Fibroblast of mammary gland (primary cell): ENCODE measurements at regions not wholly inside any gene's neighbourhood (a gene's known extent, or its start where the extent isn't known, plus 50 kb on each side); places are given as distances from the start of the nearest gene placed in this dataset.
A peak's percentile ranks its signal among the peaks of the same experiment; 100 is the strongest.

ENCODE experiments used
- DNase-seq: peaks from one replicate; pipeline ENCODE4 v3.0.0-alpha.2; 2010; ENCODE audit warnings: low read depth
- H3K4me3 ChIP-seq: 2 replicates; pipeline ENCODE4 v1.5.1; 2011; ENCODE audit warnings: low read depth, mild to moderate bottlenecking, low read length, moderate library complexity; ENCODE audit not compliant: control insufficient read depth
- TF ChIP-seq, protein P1 (sequence below): conservative IDR thresholded peaks from 2 replicates; pipeline ENCODE4 v1.5.1; 2011; ENCODE audit warnings: low read depth, low read length, inconsistent platforms; ENCODE audit not compliant: control insufficient read depth, insufficient read depth

GRCh38 chrX:79601341-79602131 lies 234.4 kb upstream of the ITM2A start:
- TF ChIP-seq, protein P1, sequence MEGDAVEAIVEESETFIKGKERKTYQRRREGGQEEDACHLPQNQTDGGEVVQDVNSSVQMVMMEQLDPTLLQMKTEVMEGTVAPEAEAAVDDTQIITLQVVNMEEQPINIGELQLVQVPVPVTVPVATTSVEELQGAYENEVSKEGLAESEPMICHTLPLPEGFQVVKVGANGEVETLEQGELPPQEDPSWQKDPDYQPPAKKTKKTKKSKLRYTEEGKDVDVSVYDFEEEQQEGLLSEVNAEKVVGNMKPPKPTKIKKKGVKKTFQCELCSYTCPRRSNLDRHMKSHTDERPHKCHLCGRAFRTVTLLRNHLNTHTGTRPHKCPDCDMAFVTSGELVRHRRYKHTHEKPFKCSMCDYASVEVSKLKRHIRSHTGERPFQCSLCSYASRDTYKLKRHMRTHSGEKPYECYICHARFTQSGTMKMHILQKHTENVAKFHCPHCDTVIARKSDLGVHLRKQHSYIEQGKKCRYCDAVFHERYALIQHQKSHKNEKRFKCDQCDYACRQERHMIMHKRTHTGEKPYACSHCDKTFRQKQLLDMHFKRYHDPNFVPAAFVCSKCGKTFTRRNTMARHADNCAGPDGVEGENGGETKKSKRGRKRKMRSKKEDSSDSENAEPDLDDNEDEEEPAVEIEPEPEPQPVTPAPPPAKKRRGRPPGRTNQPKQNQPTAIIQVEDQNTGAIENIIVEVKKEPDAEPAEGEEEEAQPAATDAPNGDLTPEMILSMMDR = no peak
- H3K4me3 ChIP-seq = no peak overlapping the region
- no peak for DNase-seq

DNA sequence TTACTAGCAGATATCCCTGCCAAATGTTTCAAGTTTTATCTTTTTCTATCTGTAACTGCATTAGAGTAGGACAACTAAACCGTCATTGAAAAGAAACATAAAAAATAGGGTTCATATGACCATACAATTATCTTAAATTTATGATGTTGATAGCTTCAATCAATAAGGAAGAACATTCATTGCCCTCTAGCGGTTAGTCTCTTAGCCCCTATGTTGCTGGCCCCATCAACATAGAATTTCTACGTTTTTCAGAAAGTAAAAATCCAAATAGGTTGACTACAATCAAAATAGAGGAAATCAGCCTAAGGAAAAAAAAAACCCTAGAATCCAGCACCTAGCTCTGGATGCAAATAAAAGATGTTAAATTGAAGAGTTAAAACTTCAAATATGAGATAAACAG lies 225.1 kb upstream of the ITM2A start:
- DNase-seq = no peak
- TF ChIP-seq, protein P1 = peak; percentile 8
- H3K4me3 ChIP-seq = no peak overlapping the region

DNA sequence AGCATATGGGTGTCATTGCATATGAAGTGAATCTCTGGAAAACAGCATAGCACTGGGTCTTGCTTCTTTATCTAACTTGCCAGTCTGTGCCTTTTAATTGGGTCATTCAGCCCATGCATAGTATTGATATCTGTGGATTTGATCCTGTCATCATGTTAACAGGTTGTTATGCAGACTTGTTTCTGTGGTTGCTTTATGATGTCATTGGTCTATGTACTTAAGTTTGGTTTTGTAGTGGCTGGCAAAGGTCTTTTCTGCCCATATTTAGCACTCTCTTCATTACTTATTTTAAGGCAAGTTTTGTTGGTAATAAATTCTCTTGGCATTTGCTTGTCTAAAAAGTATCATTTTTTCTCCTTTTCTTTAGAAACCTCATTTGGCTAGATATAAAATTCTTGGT lies 221.1 kb upstream of the ITM2A start:
- TF ChIP-seq, protein P1 = no peak
- DNase-seq = no peak
- H3K4me3 ChIP-seq = no peak overlapping the region

- no peak for DNase-seq
- no peak overlapping the region for H3K4me3 ChIP-seq
- TF ChIP-seq, protein P1 = no peak
Measured at GRCh38 chrX:79573760-79574159, 206.6 kb upstream of the ITM2A start.

DNA sequence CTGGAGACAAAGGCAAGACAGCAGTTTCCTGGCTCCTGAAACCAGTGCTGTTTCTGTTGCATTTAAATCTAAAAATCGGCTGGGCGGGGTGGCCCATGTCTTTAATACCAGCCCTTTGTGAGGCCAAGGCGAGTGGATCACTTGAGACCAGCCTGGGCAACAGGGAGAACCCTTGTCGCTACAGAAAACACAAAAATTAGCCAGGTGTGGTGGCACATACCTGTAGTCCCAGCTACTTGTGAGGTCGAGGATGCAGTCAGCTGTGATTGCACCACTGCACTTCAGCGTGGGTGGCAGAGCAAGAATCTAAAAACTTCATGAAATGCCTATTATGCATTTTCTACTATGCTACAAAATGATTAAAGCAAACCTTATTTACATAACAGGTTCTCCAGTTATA lies 205.4 kb upstream of the ITM2A start:
- TF ChIP-seq, protein P1 = no peak
- no peak for DNase-seq
- H3K4me3 ChIP-seq = no peak overlapping the region

DNA sequence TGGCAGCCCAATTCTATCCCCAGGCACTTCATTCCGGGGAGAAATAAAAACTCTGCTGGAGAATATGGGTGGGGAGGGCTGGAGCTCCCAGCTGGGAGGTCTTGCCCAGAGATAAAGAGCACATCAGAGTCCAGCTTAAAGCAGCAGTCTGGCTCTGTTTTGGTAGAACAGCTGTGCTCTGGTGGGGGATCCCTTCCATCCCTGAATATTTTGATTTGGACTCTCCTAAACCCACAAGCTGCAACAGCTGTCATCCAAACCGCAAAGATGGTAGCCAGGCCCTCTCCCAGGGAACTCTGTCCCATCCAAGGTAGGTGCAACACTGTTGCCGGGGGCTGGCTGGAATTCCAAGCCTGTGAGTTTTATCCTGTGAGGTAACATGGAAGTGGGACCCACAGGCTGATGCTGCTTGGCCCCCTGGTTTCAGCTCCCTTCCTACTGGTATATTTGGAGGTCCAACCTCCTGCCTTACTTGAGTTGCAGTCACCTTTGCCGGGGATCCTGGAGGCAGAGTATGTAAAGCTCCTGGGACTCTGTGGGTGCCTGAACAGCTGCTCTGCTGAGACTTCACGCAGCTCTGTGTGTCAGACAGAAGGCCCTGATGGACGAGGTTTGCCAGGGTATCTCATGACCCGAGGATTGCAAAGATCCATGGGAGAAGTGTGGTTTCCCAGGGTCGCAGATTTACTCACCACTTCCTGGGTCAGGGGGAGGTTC lies 203.5 kb upstream of the ITM2A start:
- TF ChIP-seq, protein P1 = no peak
- no peak for DNase-seq
- H3K4me3 ChIP-seq = no peak overlapping the region
